GM03348 (cell line): ENCODE measurements at regions not wholly inside any gene's neighbourhood (a gene's known extent, or its start where the extent isn't known, plus 50 kb on each side); places are given as distances from the start of the nearest gene placed in this dataset.

ENCODE experiments used
- DNase-seq: peaks from one replicate; pipeline ENCODE4 v3.0.0; 2012; ENCODE audit warnings: low spot score

DNA sequence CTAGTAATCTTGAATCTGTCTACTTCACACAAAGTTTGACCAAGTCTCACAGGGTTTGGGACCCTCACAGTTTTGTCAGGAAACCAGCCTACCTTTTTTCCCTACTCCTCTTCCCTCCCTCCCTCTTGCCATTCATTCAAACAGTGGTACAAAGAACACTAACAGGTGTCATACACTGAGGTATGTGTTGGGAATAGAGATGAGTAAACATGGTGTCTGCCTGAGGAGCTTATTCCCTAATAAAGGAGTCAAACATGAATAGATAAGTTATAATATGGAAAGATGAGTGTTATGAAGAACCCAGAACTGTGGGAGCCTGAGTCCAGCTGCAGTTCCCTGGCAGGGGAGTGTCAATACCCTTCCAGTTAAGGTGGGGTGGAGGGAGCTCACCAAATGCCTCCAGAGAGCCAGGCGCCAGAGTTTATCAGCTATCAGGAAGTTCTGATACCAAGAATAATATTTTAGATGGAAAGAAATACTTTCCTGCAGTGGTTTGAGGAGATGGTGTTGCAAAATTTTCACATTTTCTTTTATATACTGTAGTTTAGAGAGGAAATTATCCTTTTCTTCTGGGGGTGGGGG lies 183.4 kb upstream of the NR3C1 start:
- no peak for DNase-seq

DNA sequence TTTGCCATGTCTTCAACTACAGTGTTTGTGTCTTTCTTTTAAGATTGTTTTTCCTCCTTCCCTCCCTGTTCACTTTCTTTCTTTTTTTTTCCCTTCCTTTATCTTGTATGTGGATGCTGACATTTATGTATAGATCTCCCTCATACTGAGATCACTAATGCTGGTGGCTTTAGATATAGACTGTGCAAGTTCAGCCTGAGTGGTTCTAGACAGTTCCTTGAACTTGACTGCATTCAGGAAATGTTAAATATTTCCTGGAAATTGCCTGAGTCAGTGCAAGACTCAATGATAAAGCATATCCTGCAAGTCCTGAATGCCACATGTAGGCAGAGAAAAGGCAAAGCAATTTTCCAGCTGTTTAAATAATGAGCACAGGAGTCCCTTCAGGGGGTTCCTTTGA lies 182.5 kb upstream of the NR3C1 start:
- no peak for DNase-seq

DNA sequence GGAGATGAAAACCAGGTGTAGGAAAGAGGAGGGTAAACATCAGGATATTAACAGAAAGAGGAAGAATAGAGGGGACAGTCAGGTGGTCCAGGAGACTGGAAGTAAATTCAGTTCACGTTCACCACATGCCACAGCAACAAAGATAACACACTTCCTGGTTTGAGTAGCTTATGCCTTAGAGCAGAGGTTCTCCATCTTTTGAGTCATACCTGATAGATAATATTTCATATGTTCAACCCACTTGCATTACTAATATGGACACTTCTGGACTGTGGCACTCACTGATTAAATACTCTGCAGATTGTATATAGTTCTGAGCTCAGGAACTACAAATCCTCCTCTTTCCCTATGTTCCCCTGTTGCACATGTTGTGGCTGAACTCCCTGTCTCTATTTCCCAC lies 179.9 kb upstream of the NR3C1 start:
- no peak for DNase-seq

DNA sequence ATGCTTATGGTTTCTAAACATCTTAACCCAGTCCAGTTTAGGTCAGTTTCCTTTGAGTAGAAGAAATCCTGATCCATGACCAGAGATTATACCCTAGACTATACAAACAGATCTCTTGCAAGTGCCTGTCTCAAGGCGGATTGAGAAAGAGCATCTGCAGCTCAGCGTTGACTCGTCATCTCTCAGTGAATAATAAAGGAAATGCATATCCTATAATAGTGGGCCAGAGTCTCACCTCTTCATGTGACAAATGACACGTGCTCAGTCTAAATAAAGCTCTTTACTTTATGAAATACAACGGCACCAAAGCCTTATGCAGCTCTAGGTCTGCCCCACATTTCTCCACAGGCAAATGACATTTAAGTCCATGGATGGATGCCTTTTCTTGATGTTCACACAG lies 179.4 kb upstream of the NR3C1 start:
- no peak for DNase-seq

DNA sequence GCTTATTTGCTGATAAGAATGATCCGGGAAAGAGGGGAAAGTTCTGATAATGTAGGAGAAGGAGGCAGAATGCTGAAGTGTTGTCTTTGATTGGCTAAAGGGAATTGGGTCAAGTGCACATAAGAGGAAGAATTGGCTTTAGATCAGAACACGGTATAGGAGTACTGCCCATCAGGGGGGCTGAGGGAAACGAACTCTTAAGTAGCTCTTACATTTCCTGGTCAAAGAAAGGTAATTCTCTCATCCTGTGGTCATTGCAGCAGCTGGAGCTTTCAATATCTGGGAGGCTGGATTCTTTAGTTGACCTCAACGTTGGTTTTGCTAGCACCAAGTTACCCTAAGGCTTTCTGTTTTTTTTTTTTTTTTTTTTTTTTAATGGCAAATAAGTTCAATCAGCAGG lies 178.7 kb upstream of the NR3C1 start:
- DNase-seq, result no peak

DNA sequence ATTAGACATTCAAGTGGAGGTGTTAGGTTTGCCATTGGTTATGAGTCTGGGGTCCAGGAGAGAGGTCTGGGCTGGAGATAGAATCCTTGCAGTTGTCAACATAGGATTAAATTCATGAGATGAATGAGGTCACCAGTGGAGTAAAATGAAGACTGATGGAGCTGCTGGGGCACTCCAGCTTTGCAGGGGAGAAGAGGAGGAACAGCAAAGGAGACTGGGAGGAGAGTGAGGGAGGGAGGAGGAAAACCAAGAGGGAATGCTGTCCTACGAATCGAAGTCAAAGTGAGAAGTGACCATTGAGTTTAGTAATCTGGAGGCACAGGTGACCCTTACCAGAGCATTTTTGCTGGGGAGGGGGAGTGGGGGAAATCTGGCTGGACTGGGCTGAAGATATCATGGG lies 178.2 kb upstream of the NR3C1 start:
- no peak for DNase-seq

DNA sequence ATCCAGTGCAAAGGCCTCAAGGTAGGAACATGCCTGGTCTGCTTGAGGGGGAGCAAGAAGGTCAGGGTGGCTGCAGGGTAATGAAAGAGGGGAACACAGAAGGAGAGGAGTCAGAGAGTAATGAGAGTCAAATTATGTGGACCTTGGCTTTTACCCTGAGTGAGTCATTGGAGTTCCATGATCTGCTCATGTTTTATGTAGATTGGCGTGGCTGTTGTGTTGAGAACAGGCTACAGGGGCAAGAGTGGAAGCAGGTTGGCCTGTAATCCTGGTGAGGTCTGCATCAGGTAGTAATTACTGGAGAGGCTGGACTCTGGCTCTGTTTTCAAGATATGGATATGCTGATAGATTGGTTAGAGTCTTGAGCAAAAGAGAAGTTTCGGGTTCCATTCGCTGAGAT lies 177.7 kb upstream of the NR3C1 start:
- DNase-seq, result no peak

DNA sequence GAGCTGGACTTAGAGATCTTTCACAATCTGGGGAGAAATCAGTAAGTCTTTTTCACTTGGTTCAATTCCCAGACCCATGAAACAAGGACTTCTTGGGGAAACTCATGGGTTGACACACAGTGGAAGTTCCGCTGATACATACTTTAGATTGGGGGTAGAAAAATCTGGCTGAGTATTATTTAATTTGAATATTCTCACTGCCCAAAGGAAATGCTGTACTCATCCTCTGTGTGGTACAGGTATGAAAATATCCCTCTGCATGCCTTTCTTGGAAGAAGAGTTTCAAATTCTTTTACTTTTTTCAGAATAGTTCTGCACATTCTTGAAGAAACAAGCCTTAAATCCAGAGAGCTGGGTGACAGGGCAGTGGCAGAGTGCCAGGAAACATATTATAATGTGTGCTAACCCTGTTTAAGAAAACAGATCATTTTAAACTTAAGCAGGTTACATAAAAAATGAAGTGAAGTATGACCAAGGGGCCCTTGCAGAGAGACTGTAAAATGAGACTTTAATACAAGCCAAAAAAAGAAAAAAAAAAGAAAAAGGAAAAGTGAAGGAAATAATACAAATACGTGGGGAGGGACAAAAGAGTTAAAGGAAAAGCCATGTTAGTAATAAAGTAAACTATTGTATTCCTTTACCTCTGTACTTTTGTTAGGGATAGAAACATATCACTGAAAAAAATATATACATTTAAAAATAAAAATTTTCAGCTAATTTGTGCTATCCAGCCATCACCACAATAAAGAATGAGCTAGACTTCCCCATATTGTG lies 173.4 kb upstream of the NR3C1 start:
- DNase-seq, result peak; percentile 54

DNA sequence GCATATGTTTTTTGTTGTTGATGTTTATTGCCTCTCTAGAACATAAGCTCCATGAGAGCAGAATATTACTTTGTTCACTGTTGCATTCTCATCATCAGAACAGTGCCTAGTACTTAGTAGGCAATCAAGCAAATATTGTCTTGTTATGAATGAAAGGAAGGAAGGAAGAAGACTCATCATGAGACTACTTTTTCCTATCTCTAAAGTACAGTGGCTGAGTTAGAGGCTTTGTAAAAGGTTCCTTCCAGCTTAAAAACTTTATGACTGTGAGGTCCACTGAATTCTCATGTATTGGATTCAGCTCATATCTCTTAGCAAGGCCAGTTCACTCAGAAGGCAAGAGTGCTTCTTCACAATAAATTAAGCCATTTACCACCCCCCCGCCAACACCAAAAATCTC lies 171.8 kb upstream of the NR3C1 start:
- no peak for DNase-seq

DNA sequence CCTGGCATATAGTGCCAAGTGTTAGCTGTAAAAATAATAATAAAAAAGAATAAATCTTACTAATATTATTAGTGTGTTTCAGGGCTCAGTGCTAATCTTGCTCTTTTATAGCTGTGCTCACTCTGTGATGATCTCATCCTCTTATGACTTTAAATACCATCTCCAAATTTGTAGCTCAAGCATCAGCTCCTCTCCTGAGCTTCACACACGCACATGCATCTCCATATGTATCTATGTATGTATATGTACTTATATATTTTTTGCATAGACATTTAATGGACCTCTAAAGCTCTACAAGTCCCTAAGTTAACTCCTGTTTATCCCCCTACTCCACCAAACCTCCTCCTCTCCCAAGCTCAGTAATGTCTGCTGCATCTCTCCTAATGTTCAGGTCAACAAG lies 170.8 kb upstream of the NR3C1 start:
- no peak for DNase-seq

DNA sequence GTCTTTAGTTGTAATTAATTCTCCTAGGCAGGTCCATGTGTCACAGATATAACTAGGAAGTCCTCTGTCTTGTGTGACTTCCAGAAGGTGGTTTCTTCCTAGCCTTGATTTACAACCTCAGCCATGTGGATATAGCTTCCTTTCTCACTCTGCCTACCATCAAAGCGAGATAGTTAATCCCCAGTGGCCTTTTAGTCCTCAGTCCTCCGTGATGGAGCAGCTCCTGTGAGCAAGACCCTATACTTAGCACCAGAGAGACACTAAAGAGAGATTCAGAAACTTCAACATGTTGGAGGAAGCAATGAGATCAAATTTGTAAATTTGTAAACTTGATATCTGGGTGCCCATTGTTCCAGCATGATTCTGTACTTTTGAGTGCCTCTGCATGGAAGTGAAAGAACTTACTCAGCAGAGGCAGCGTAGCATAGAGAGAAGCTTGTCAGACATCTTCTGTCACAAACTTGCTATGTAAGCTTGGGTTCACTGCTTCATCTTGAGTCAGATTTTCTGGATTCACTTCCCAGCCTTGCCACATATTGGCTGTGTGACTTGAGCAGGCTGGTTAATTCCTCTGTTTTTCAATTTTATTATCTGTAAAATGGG lies 170.2 kb upstream of the NR3C1 start:
- DNase-seq, result no peak

DNA sequence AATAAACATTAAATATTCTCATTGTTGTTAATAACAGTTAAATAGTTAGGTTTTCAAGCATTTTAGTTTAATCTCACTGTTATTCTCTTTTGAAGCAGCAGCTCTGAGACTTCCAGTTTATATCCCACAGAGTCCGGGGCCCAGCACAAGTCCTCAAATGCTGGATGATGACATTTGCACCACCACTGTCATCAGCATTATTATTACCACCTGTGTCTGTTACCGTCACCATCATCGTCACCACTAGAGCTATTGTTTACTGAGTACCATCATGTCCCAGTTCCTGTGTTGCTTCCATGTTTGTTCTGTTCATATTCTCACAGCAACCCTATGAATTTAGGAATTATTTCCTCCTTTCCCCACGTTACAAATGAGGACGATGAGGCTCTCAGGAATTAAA lies 169.2 kb upstream of the NR3C1 start:
- no peak for DNase-seq

DNA sequence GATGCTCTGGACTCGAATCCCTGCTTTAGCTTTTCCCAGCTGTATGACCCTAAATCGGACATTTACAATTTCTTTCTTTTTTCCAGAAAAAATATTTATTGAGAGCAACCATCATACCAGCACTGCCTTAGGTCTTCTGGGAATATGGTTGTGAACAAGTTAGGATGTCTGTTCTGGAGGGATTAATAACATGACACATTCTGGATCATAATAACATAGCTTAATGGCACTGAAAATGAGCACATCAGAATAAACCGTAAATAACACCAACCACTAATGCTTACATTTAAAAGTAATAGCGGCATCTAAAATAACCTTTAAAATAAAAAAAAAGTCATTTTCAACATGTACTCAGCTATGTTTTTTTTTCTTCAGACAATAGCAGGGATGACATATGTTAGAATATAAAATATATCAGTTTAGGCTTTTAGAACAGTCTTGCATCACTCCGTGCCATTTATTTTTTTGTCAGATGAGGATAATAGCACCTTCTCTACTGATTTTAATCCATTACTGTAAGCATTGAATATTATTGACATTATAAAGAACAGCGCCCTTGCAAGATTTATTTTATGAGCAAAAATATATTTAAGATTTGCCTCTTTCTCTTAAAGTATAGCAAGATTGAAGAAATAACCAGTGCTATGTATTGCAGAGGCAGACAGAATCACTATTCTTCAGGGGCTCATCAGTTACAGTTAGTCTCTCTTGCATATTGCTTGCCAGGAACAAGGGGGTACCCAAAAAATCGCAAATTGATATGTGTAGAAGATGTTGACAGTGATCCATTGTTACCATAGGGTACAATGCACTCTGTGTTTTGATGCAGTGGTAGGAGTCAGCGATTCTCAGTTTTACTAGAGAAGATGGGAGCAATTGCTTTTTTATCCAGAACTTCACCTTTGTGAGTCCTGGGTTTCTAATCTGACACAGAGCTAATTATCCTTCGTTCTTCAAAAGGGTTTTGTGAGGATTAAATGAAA lies 168.4 kb upstream of the NR3C1 start:
- no peak for DNase-seq

DNA sequence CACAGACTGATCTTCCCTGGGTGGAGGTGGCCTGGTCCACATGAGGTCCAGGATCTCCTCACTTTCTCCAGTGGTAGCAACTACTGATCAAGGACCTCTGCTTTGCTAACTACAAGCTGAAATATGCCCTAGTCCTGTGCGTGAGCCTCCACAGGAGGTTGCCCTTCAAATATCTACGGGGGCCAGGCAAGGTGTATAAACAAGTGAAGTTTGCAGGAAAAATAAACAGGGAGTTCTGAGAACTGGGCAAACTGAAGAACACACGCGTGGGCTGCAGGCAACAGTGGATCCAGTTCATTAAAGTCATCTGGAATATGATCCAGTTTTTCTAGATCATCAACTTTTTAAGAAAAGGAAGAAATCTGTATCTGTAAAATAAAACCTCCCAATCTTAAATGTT lies 167.5 kb upstream of the NR3C1 start:
- DNase-seq, result no peak

DNA sequence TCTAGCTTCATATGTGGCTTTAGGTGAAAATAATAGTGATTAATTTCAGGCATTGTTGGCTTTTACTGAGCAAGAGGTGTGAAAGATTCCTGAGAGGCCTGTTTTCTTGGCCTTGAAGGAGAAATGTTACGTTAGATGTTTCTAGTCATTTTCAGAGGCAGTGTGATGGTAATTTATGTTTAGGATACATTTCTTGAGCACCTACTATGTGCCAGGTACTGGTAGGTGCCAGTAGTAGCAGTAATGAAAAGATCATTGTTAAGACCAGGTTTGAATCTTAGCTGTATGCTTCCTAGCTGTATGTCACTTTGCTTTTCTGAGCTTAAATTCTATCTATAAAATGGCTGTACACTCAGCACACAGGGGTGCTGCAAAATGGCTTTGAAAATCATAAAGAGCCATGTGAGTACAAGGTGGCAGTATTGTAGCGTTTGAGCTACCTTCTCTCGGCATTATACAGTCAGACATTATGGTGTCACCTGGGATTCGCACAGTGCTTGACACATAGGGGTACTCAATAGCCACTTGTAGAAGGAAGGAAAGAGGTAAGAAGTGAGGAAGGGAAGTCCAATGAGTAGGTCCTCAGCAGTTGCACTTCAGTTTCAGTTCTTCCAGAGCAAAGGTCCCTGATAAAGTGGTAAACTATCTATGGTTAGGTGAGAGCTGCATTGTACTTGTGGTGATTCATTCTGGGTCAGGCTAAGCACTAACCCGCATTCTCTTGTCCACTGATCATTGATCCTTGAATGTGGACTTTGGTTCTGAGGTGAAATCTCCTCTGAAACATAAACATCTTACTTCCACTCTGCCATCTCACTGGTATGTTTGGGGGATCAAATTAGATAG lies 166.5 kb upstream of the NR3C1 start:
- DNase-seq, result no peak

DNA sequence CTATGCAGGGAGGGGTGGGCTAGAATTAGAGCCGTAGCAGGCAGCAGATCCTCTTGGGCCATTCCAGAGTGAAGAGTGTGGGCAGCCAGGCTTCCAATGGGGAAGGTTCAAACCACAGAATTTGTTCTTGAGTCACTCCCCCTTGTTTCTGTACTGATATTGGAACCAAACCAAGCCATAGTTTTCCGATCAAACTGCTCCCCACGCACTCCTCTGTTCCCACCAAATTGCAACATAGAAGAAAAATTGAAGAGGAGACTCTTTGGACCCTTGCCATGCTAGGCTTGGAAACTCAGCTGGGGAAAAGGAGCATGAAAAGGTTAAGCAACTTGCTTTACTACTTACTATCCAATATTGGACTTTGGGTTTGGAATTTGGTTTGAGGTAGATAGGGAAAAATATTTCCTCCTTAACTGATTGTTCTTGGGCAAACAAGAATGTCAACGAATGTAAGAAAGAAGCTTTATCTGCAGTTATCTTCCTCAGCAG lies 165.8 kb upstream of the NR3C1 start:
- DNase-seq, result no peak

DNA sequence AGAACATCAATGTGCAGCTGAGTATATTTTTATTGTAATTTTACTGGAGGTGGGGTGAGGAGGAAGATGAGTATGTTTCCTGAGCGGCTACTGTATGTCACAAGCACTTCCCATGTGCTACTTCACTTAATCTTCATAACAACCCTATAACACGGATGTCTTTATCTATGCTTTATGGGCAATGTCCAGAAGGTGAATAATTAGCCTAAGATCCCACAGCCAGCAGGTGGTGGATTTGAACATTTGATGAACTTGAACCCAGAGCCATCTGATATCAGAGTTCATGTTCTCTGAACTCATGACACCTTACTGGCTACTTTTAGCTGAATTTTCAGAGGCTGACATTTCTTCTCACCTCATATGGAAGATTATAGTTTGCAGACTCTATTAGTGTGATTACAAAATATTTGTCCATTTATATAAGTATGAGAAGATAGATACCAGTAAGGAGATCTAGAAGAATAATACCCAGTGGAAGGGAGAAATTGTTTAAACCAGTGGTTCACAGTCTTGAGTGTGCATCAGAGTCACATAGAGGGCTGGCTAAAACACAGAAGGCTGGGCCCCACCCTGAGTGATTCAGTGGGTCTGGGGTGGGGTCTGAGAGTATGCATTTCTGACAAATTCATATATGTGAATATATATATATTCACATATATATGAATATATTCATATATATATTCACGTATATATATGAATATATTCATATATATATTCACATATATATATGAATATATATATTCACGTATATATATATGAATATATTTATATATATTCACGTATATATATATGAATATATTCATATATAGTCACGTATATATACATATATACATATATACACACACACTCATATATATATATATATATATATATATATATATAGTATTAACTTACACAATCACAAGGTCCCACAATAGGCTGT lies 164.4 kb upstream of the NR3C1 start:
- no peak for DNase-seq

DNA sequence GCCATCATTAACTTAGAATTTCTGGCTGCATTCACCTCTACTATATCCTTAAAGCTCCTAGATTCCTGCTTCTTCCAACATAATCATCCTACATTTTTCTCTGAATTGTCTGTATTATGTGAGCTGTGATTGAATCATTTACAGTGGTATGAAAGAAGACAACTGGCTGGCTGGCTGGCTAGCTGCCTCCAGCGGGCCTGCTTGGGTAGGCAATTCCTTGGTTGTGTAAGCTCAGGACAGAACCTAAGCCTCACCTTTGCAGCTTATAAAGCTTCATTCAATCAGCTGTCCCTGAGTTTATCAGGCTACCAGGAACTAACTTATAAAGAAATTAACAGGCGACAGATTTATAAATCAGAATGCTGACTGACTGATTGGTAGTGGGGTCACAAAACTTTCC lies 162.7 kb upstream of the NR3C1 start:
- DNase-seq, result no peak

DNA sequence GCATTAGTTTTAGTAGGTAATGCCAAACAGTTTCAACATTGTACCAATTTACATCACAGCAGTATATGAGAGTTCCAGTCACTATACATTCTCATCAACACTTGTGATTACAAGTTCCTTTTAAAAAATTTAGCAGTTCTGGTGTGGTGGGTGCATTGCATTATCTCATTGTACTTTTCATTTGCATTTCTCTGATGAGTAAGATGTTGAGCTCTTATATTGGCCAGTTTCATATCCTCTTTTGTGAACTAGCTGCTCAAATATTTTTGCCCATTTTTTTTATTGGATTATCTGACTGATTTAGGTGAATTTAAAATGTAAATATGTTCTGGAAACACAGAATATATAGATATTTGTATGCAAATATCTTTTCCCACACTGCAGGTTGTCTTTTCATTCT lies 160.9 kb upstream of the NR3C1 start:
- no peak for DNase-seq

DNA sequence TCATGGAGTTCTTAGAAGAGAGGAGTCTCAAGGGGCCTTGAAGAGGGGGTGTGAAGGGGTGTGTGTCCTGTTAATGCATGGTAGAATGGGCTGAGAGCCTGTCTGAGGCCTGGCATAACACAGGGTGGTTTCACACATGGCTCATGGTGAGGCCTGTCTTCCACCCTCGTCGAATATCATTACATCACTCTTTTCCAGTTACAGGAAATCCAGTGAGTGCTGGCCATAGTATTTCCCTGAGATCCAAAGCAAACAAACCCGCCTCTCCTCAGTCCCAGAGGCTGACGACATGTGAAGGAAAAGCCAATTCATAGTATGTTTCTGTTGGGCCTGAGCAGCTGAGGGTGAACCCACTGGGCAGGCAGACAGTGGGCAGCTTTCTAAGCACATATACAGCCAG lies 159.4 kb upstream of the NR3C1 start:
- no peak for DNase-seq
